ENCODE measurements at regions not wholly inside any gene's neighbourhood (a gene's known extent, or its start where the extent isn't known, plus 50 kb on each side); places are given as distances from the start of the nearest gene placed in this dataset.

DNA sequence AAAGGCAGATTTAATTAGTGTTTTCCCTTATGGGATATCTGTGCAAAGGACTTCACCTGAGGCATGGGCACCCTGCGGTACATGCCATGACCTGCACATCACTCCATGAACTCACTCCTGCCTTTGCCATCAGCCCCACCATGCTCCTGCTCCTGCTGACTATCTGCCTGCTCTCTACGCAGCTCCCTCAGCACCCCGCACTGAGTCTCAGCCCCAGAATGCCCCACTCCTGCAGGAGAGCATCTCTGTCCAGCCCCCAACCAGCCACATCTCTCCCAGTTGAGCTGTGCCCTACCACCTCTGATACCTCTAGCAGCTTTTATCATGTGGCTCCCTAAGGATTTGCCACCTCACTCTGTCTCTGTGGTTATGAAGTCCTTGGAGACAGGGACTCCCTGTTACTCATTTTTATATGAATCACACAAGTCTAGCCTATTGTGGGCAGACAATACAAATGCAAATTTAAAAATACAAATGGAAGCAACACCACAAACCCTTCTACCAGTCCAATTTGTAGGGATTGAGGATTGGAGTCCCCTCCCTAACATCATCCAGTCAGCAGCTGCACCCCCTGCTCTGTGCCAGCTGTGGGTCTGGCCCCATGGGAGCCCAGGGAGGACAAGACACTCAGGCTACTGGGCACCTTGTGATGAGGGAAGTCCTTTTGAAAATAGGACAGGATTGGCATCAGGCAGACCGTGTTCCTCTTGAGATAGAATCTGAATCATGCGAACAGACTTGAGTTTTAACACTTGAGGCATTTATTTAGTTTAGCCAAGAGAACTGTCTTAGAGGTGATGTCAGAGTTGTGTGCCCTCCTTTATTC, 689.6 kb upstream of the HS6ST1 start:
- no peak for TF ChIP-seq Cebpa-rat (IDR thresholded peaks at IDR 0.05)
- peaks cover 53% of the 10 kb centered on the region for H3K4me1 ChIP-seq
- no peaks in the 10 kb centered on the region for H3K36me3 ChIP-seq
- H3K4me3 ChIP-seq: no peak overlapping the region
- H3K9ac ChIP-seq: no peak overlapping the region
- H3K9me3 ChIP-seq: no peaks in the 10 kb centered on the region
- no peaks in the 10 kb centered on the region for H4K20me1 ChIP-seq
- H3K27ac ChIP-seq: peak overlapping the region; percentile 82; the same call in 1 of the 2 replicates
- no peaks in the 10 kb centered on the region for H3K27me3 ChIP-seq
- peak overlapping the region; percentile 59 for H3K4me2 ChIP-seq

DNA sequence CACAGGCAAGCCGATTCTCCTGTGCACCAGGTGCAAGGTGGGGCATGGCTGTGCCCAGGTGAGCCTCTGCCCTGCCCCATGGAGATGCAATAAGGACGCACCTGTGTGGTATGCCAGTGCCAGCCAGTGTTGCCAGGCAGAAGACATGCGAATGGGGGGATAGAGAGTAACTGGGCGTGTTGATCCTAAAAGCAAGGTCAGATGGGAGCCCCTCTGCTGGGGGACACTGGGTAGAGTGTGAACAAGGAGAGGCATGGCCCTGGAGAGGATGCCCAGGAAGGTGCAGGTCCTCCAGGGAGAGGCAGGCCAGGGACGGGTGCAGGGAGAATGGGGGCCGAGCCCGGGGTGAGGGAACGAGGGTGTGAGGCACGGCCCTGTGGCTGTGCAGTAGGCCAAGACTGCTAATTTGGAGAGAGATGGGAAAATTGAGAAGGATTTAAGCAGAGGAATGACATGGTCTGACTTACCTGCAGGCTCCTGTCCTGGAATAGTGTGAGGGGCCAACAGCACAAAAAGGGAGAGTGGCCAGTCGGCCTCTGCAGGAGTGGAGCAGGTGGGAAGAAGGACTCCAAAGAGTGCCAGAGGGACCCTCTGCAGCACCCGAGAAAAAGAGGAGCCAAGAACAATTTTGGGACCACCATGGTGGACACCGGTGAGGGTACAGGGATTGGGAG, 690.4 kb upstream of the HS6ST1 start:
- Histone ChIP-seq H3K27me3 (no peaks in the 10 kb centered on the region), H4K20me1 (no peaks in the 10 kb centered on the region), H3K36me3 (no peaks in the 10 kb centered on the region), H3K4me3 (no peak overlapping the region), H3K4me1 (peaks cover 53% of the 10 kb centered on the region), H3K9ac (no peak overlapping the region), H3K27ac (peak overlapping the region; percentile 82), H3K9me3 (no peaks in the 10 kb centered on the region), H3K4me2 (peak overlapping the region; percentile 59)
- no peak for TF ChIP-seq Cebpa-rat (IDR thresholded peaks at IDR 0.05)

DNA sequence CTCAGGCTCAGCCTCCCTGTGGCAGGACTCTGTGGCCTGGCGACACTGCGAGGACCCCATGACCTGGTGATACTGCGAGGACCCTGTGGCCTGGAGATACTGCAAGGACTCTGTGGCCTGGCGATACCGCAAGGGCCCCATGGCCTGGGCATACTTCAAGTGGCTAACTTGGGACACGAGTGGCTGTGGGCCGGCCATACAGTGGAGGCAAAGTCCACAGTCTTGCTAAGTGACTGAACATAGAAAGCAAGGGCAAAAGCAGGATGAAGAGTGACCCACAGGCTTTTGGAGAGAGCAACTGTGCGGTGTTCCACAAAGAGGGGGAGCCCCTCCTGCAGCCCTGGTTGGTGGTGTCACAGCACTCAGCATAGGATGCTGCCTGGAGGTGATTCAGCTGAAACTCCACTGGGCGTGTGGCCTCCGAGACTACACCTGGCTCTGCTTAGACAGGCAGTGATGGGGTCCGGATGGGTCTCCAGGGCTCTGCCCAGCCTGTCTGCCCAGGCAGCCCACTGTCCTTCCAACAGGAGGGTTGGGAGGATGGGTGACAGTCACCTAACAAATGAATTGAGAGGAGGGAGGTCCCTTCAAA, 691.0 kb upstream of the HS6ST1 start:
- no peaks in the 10 kb centered on the region for H3K36me3 ChIP-seq
- no peaks in the 10 kb centered on the region for H4K20me1 ChIP-seq
- H3K4me3 ChIP-seq: no peak overlapping the region
- H3K9ac ChIP-seq: no peak overlapping the region
- no peak for TF ChIP-seq Cebpa-rat (IDR thresholded peaks at IDR 0.05)
- H3K4me1 ChIP-seq: peaks cover 59% of the 10 kb centered on the region
- no peaks in the 10 kb centered on the region for H3K27me3 ChIP-seq
- H3K9me3 ChIP-seq: no peaks in the 10 kb centered on the region
- peak overlapping the region; percentile 66; the same call in 1 of the 2 replicates for H3K4me2 ChIP-seq
- peak overlapping the region; percentile 82 for H3K27ac ChIP-seq

- TF ChIP-seq Cebpa-rat (IDR thresholded peaks at IDR 0.05): no peak
- peak overlapping the region; percentile 66 for H3K4me2 ChIP-seq
- peak overlapping the region; percentile 82 for H3K27ac ChIP-seq
- H3K9me3 ChIP-seq: no peaks in the 10 kb centered on the region
- H3K4me3 ChIP-seq: no peak overlapping the region
- no peaks in the 10 kb centered on the region for H4K20me1 ChIP-seq
- no peaks in the 10 kb centered on the region for H3K36me3 ChIP-seq
- no peaks in the 10 kb centered on the region for H3K27me3 ChIP-seq
- peaks cover 65% of the 10 kb centered on the region for H3K4me1 ChIP-seq
- H3K9ac ChIP-seq: no peak overlapping the region
These were observed 691.6 kb upstream of the HS6ST1 start for GRCh38 chr2:129010262-129010661.

DNA sequence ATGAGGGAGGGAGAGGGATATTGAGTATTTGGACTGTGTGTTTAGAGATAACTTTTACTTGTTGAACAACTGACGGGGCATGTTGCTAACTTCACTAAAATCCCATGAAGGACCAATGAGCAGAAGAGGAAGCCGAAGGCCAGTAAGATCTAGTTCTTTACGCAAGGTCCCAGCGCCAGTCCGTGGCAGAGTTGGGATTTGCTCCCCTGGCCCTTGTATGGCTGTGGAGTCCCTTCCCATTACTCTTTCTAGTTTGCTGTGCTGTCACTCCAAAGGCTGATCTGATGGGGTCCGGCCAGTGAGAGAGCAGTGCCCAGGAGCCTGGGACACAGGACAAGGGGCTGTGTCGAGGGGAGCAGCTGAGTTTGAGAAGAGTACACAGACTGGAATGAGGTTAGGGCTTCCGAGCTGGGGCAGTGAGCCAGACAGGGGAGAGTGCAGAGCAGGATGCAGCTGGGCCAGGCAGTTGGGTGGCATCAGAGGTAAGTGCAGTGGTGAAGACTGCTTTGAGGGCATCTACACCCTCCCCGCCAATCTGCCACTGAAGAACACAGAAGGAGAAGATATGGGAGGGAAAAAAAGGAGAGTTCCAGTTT, 692.9 kb upstream of the HS6ST1 start:
- H3K9me3 ChIP-seq: no peaks in the 10 kb centered on the region
- peak overlapping the region; percentile 59 for H3K9ac ChIP-seq
- no peak for TF ChIP-seq Cebpa-rat (IDR thresholded peaks at IDR 0.05)
- no peaks in the 10 kb centered on the region for H3K27me3 ChIP-seq
- peak overlapping the region; percentile 66 for H3K4me2 ChIP-seq
- H3K4me3 ChIP-seq: no peak overlapping the region
- H3K4me1 ChIP-seq: peaks cover 78% of the 10 kb centered on the region
- H3K36me3 ChIP-seq: no peaks in the 10 kb centered on the region
- H4K20me1 ChIP-seq: no peaks in the 10 kb centered on the region
- peak overlapping the region; percentile 82 for H3K27ac ChIP-seq

- Histone ChIP-seq H4K20me1 (no peaks in the 10 kb centered on the region), H3K4me3 (no peak overlapping the region), H3K36me3 (no peaks in the 10 kb centered on the region), H3K27me3 (no peaks in the 10 kb centered on the region), H3K4me1 (peaks cover 61% of the 10 kb centered on the region), H3K27ac (no peak overlapping the region), H3K4me2 (no peak overlapping the region), H3K9me3 (no peaks in the 10 kb centered on the region), H3K9ac (no peak overlapping the region)
- no peak for TF ChIP-seq Cebpa-rat (IDR thresholded peaks at IDR 0.05)
These were observed 695.8 kb upstream of the HS6ST1 start for GRCh38 chr2:129014432-129014831.

DNA sequence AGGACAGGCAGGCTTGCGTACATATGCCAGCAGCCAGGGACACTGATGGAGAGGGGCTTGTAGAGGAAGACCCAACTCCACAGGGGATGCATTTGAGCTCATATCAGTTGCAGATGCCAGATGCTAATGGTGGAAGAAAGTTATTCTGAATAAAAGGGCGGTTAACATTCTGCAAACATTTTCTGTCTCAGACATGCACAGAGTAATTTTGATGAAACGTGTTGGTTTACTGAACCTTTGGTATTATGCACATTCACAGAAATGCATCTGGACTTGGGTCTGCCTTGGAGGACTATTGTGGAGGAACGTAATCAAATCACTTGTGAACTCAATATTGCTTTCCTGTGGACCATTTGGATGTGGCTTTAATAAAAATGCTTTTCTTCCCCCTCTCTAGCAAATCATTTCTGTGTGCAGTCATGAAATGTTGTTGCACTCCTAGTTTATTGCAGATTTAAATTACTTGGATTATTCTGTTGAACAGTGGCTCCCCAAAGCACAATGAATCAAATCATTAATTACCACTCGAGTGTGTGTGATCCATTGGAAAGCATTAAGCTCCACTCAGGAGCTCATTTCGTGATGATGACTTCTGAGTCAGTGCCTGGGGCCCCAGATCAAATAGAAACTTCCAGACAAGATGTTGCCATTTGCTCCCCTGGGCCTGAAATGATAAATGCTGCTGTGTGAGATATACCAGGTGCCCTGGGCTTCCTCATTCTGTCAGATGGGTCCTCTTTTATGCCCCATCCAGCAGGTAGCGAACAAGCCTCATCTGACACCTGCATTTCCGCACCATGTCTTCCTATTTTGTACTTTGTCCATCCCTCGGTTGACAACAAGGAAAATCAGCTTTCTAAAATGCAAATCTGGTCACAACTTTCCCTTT, 697.0 kb upstream of the HS6ST1 start:
- Histone ChIP-seq H3K4me1 (peaks cover 48% of the 10 kb centered on the region), H3K27ac (0 out of 2 replicates have a peak overlapping the region, but pooled peaks have one; percentile 8), H3K9me3 (no peaks in the 10 kb centered on the region), H3K36me3 (no peaks in the 10 kb centered on the region), H3K9ac (no peak overlapping the region), H4K20me1 (no peaks in the 10 kb centered on the region), H3K27me3 (no peaks in the 10 kb centered on the region), H3K4me2 (peak overlapping the region; percentile 37), H3K4me3 (no peak overlapping the region)
- TF ChIP-seq Cebpa-rat (IDR thresholded peaks at IDR 0.05): no peak

- TF ChIP-seq Cebpa-rat (IDR thresholded peaks at IDR 0.05): no peak
- Histone ChIP-seq H3K36me3 (no peaks in the 10 kb centered on the region), H3K27ac (no peak overlapping the region), H3K4me3 (no peak overlapping the region), H4K20me1 (no peaks in the 10 kb centered on the region), H3K4me1 (peaks cover 35% of the 10 kb centered on the region), H3K27me3 (no peaks in the 10 kb centered on the region), H3K4me2 (no peak overlapping the region), H3K9me3 (no peaks in the 10 kb centered on the region), H3K9ac (no peak overlapping the region)
These were observed 698.3 kb upstream of the HS6ST1 start for GRCh38 chr2:129016972-129017371.

DNA sequence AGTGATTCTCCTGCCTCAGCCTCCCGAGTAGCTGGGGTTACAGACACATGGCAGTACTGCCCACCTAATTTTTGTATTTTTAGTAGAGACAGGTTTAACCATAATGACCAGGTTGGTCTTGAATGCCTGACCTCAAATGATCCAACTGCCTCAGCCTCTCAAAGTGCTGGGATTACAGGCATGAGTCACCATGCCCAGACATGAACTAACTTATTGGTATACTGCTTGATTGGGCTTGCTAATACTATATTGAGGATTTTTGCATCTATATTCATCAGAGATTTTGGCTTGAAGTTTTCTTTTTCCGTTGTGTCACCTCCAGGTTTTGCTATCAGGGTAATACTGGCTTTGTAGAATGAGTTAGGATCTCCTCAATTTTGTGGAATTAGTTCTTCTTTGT, 706.1 kb upstream of the HS6ST1 start:
- H3K9ac ChIP-seq: no peak overlapping the region
- peaks cover 6% of the 10 kb centered on the region for H3K9me3 ChIP-seq
- no peaks in the 10 kb centered on the region for H3K4me1 ChIP-seq
- no peak for TF ChIP-seq Cebpa-rat (IDR thresholded peaks at IDR 0.05)
- no peak overlapping the region for H3K4me2 ChIP-seq
- no peaks in the 10 kb centered on the region for H3K27me3 ChIP-seq
- no peaks in the 10 kb centered on the region for H3K36me3 ChIP-seq
- H3K27ac ChIP-seq: no peak overlapping the region
- H3K4me3 ChIP-seq: no peak overlapping the region
- no peaks in the 10 kb centered on the region for H4K20me1 ChIP-seq

All from BLaER1 (cell line).